ENCODE measurements at regions not wholly inside any gene's neighbourhood (a gene's known extent, or its start where the extent isn't known, plus 50 kb on each side); places are given as distances from the start of the nearest gene placed in this dataset.

- CTCF ChIA-PET: interaction anchor here (0.5 to 0.6 kb wide), 2 partner anchors 11 to 13 kb away, joined by 3 read pairs; no protein-coding TSS in a partner anchor
- DNase-seq (ENCODE audit: low spot score): no peak
Measured at GRCh38 chr5:84573017-84573712, 188.5 kb upstream of the EDIL3 start.

GRCh38 chr5:84569307-84569706, 184.6 kb upstream of the EDIL3 start:
- ChIA-PET POLR2A (ENCODE audit: low non-redundant PET) (no interaction called here), CTCF (no interaction called here)
- DNase-seq (ENCODE audit: low spot score): no peak
- TF ChIP-seq CTCF (conservative IDR thresholded peaks at IDR 0.05; ENCODE audit: low read depth): no peak
- H3K27ac ChIP-seq: no peak overlapping the region

More at GRCh38 chr5:84573017-84573712, 188.5 kb upstream of the EDIL3 start:
- POLR2A ChIA-PET (ENCODE audit: low non-redundant PET): no interaction called here
- no peak for TF ChIP-seq CTCF (conservative IDR thresholded peaks at IDR 0.05; ENCODE audit: low read depth)
- H3K27ac ChIP-seq: no peak overlapping the region

DNA sequence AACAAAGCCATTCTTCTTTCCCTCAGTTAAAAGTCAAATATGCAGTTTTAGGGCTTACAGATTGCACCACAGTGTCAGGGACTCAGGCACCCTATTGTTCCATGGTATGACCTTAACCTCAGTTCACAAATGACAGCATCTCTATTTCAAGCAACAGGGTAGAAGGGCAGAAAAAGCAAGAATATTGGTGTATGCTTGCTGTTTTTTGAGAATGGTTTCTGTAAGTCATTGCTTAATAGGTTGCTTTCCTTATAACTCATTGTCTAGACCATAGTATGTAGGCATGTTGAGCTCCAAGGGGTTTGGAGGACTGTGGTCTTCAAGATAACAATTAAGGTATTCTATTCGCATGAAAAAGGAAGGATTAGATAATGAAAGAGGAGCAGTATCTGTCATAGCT, 183.5 kb upstream of the EDIL3 start:
- POLR2A ChIA-PET (ENCODE audit: low non-redundant PET): no interaction called here
- CTCF ChIA-PET: interaction anchor here (0.8 kb wide), 1 partner anchor 1864 kb away, joined by 4 read pairs; no protein-coding TSS in a partner anchor
- no peak for DNase-seq (ENCODE audit: low spot score)
- no peak for TF ChIP-seq CTCF (conservative IDR thresholded peaks at IDR 0.05; ENCODE audit: low read depth)
- no peak overlapping the region for H3K27ac ChIP-seq

DNA sequence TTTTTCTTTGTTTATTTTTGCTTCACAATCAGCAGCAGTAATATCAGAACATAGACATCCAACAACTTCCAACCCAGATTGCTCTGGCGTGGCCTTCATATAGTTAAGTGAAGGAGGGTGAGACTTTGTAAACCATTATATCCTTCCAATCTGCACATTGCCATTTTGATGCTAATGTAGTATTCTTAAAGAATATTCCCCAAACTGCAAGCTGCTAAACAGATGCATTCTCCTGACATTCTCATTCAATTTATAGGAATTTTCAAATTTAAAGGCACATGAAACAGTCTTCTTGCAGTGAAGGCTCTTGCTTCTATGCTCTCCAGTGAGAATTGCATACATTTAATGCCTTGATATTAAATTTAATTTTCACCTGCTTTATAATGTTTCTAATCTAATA, 181.2 kb upstream of the EDIL3 start:
- no peak overlapping the region for H3K27ac ChIP-seq
- DNase-seq (ENCODE audit: low spot score): no peak
- no peak for TF ChIP-seq CTCF (conservative IDR thresholded peaks at IDR 0.05; ENCODE audit: low read depth)
- ChIA-PET POLR2A (ENCODE audit: low non-redundant PET) (no interaction called here), CTCF (no interaction called here)

DNA sequence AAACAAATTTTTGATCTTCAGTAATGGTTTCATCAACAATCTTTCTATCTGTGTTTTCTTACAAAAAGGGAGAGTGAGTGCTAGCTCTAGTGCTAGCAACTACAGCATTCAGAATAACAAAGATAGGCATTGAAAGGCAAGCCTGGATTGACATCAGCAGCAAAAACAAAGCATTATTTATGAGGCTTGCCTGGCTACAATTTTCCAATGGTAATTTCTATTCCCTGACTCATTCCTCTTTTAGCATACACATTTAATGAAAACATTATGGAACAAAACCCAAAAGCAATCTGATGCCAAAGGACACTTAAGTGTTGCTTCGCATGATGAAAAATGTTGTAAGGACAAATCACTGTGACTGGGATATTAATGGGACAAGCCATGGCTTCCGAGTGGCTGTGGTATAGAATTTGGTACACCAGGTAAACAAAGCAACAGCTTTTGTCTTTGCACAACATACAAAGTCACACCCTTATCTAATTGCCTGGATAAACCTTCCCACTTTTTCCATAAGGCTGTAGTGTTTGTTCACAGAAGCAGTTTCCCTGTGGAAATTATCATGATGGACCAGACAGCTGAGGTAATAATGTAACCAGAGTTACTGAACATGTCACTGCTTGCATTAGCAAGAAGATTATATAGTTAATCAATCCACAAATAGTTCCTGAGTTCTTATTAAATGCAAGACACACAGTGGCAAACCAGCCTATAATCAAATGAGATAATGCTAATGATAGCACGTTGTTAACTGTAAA, 179.8 kb upstream of the EDIL3 start:
- no peak overlapping the region for H3K27ac ChIP-seq
- no peak for DNase-seq (ENCODE audit: low spot score)
- POLR2A ChIA-PET (ENCODE audit: low non-redundant PET): no interaction called here
- no peak for TF ChIP-seq CTCF (conservative IDR thresholded peaks at IDR 0.05; ENCODE audit: low read depth)
- CTCF ChIA-PET: no interaction called here

DNA sequence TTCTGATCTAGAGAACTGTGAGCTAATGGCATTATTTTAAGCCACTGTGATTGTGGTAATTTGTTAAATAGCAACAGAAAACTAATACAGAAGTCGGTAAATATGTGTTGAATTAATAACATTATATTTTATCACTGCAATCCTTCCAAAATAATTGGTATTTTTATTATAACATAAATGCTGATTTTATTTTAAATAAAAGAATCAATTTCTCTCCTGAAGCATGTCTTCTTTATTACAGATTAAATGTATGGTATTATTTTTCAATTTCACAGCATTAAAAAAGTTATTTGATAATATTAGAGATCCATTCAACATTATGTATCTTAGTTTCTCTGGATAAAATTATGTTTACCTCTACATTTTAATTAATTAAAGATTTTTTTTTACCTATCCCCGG, 165.5 kb upstream of the EDIL3 start:
- no peak for DNase-seq (ENCODE audit: low spot score)
- no peak for TF ChIP-seq CTCF (conservative IDR thresholded peaks at IDR 0.05; ENCODE audit: low read depth)
- no peak overlapping the region for H3K27ac ChIP-seq
- CTCF ChIA-PET: no interaction called here
- POLR2A ChIA-PET (ENCODE audit: low non-redundant PET): no interaction called here
